Stromal cell of bone marrow (primary cell): ENCODE measurements at regions not wholly inside any gene's neighbourhood (a gene's known extent, or its start where the extent isn't known, plus 50 kb on each side); places are given as distances from the start of the nearest gene placed in this dataset.
"Not testable (repeated sequence)": the region's sequence is repeated elsewhere in the genome, so short reads cannot be mapped to it uniquely, and the experiment has no call there.

ENCODE experiments used
- DNase-seq: peaks from one replicate; pipeline ENCODE4 v3.0.0-alpha.2; 2012; ENCODE audit warnings: low read depth

GRCh38 chr5:60517850-60518249 is 182.1 kb downstream of the DEPDC1B start:
- DNase-seq, result no peak

GRCh38 chr5:60517094-60517694 is 182.8 kb downstream of the DEPDC1B start:
- DNase-seq, result no peak

- DNase-seq, result no peak
Observed at GRCh38 chr5:60516688-60517087, 183.3 kb downstream of the DEPDC1B start.

GRCh38 chr5:60514152-60514551 is 185.8 kb downstream of the DEPDC1B start:
- DNase-seq, result no peak

GRCh38 chr5:60512117-60512516 is 187.8 kb downstream of the DEPDC1B start:
- no peak for DNase-seq

GRCh38 chr5:60510663-60511062 is 189.3 kb downstream of the DEPDC1B start:
- DNase-seq, result no peak

GRCh38 chr5:60510049-60510448 is 189.9 kb downstream of the DEPDC1B start:
- no peak for DNase-seq

- DNase-seq, result no peak
Observed at GRCh38 chr5:60509519-60509918, 190.4 kb downstream of the DEPDC1B start.

- DNase-seq, result peak; percentile 61
Observed at GRCh38 chr5:60507687-60508086, 192.3 kb downstream of the DEPDC1B start.

GRCh38 chr5:60505373-60506171 is 194.4 kb downstream of the DEPDC1B start:
- DNase-seq, result no peak

GRCh38 chr5:60504342-60504741 is 195.6 kb downstream of the DEPDC1B start:
- no peak for DNase-seq

GRCh38 chr5:60503771-60504170 is 196.2 kb downstream of the DEPDC1B start:
- no peak for DNase-seq

GRCh38 chr5:60497706-60498500 is 202.1 kb downstream of the DEPDC1B start:
- DNase-seq, result peak; percentile 48

GRCh38 chr5:60495644-60496520 is 204.1 kb downstream of the DEPDC1B start:
- peak; percentile 40 for DNase-seq

- DNase-seq, result no peak
Observed at GRCh38 chr5:60494635-60495034, 205.3 kb downstream of the DEPDC1B start.

- no peak for DNase-seq
Observed at GRCh38 chr5:60494144-60494543, 205.8 kb downstream of the DEPDC1B start.

- DNase-seq, result no peak
Observed at GRCh38 chr5:60493372-60493771, 206.6 kb downstream of the DEPDC1B start.

GRCh38 chr5:60492958-60493357 is 207.0 kb downstream of the DEPDC1B start:
- DNase-seq, result peak; percentile 55

- DNase-seq, result not testable (repeated sequence)
Observed at GRCh38 chr5:60492358-60492757, 207.6 kb downstream of the DEPDC1B start.

- DNase-seq, result no peak
Observed at GRCh38 chr5:60490597-60491166, 209.3 kb downstream of the DEPDC1B start.

GRCh38 chr5:60489856-60490255 is 210.1 kb downstream of the DEPDC1B start:
- no peak for DNase-seq
